Activated CD4-positive, alpha-beta T cell treated with anti-CD3 and anti-CD28 coated beads, Interleukin-2, Interleukin-4, amounts not matched to agents 100 ng/mL and 50 ng/mL, durations not matched to agents 16 hours and 8 hours (primary cell): ENCODE measurements at regions not wholly inside any gene's neighbourhood (a gene's known extent, or its start where the extent isn't known, plus 50 kb on each side); places are given as distances from the start of the nearest gene placed in this dataset.

ENCODE experiments used
- DNase-seq: peaks from one replicate; pipeline ENCODE4 v3.0.0-alpha.2; 2020; ENCODE audit warnings: low spot score

GRCh38 chr18:28606686-28607085 lies 429.8 kb upstream of the CDH2 start:
- DNase-seq: no peak

DNA sequence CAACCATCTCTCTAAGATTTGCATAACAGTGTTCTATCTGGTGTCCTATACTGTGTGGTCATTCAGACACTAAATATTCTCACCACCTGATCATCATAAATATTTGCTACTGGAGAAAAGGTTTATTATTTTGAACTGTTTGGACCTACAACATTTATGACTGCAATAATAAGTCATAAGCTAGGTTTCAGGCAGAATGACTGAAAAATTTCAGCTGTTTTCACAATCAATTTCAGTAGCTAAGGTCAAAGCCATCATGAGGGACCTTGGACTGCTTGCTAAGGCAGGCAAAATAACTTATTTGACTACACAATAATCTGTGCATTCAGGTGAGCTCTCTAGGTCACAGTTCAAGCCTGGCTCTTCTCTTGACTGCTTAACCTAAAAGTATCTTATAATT lies 425.5 kb upstream of the CDH2 start:
- DNase-seq: no peak

GRCh38 chr18:28594034-28594433 lies 417.1 kb upstream of the CDH2 start:
- no peak for DNase-seq

DNA sequence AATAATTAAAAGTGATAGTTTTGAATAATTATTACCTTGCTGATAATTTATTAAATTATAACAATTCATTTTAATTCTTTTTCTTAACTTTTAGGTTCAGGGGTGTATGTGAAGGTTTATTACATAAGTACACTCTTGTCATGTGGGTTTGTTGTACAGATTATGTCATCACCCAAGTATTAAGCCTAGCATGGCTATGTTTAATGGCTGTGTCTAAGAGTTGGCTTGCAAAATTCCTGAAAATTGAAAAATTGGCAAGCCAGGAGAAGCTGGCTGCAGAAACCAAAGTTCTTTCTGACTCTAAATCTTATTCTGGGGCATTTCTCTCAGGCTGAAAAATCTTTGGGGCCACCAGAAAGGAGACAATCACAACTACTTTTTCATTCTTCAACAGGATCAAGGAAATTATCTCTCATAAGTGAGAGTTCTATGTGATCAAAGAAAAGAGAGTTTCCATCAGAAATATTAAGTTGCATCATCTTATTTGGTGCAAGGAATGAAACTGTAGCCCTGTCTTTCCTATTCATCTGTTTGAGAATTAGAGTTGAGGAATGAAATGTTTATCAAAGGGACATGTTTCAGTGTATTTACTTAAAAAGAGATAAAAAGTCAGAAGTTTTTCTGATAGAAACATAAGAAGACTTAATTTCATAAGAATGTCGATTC lies 412.1 kb upstream of the CDH2 start:
- DNase-seq: no peak

- DNase-seq: no peak
Measured at GRCh38 chr18:28584731-28585130, 407.8 kb upstream of the CDH2 start.

DNA sequence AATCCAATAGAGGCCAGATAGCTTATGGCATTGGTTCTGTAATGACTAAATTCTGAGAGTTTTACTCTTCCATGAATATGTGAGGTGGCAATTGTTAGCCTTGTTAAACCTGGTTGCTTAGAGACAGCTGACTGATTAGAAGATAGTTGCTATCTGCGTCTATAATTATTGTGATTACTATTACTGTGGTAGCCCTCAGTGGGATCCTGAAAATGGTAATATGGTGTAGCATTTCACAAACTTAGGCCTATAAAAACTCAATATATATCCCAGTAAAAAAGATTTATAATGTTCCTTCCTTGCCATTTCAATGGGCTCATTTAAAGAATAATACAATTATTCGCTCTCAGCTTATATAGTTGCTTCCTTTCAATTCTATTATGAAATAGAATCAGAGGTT lies 405.8 kb upstream of the CDH2 start:
- DNase-seq: no peak

- DNase-seq: no peak
Measured at GRCh38 chr18:28581521-28582071, 404.7 kb upstream of the CDH2 start.

DNA sequence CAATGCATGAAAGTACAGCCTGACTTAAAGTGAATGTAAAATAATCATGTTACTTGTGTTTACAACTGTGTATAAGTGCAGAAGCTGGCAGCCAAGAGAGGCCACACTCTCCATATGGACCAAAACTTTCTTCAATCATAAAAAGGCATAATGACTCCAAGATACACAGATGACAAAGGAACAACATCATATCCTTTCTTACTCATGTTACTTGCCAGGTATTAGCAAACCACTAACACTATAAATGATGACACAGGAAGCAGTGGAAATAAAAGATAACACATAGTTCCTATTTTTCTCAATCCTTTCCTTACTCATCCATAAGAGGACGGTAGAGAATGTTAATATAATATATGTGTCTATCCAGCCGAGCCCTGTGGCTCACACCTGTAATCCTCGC lies 400.0 kb upstream of the CDH2 start:
- no peak for DNase-seq

GRCh38 chr18:28575123-28575522 lies 398.2 kb upstream of the CDH2 start:
- DNase-seq: no peak

DNA sequence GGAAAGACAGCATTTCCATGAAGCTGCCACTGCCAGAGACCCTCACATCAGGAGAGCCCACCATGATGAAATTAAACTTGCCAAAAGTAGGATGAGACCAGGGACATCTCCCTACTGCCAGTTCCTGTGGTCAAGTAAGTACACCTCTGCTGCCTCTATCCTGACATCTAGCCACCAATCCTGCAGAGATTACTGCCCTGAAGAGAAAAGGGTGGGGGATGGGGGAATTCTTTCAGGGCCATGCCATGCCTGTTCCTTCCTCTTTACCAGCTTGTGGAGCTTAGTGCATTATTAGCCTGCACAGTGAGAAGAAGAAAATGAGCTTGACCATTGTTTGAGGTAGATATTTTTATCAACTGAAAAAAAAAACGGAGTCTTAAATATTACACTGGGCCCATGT lies 397.2 kb upstream of the CDH2 start:
- no peak for DNase-seq

DNA sequence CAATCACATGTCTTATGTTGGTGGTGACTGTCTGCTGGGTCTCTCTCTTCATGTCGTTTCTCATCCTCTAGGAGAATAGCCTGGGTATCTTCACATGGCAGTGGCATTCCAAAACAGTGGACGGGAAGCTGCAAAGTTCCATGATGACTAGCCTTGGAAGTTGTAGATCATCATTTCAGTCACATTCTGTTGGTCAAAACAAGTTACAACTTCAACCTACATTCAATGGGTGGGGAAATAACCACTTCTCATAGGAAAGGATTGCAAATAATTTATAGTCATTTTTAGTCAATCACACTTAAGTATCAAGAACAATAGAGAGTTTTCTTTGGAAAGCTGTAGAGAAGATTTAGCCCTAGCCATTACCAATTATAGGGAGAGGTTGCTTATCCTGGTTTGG lies 395.0 kb upstream of the CDH2 start:
- DNase-seq: no peak

GRCh38 chr18:28560331-28560730 lies 383.4 kb upstream of the CDH2 start:
- DNase-seq: no peak

GRCh38 chr18:28559511-28559910 lies 382.6 kb upstream of the CDH2 start:
- no peak for DNase-seq

- no peak for DNase-seq
Measured at GRCh38 chr18:28541934-28542333, 365.0 kb upstream of the CDH2 start.

- no peak for DNase-seq
Measured at GRCh38 chr18:28541276-28541930, 364.5 kb upstream of the CDH2 start.

GRCh38 chr18:28529644-28530043 lies 352.7 kb upstream of the CDH2 start:
- DNase-seq: no peak

DNA sequence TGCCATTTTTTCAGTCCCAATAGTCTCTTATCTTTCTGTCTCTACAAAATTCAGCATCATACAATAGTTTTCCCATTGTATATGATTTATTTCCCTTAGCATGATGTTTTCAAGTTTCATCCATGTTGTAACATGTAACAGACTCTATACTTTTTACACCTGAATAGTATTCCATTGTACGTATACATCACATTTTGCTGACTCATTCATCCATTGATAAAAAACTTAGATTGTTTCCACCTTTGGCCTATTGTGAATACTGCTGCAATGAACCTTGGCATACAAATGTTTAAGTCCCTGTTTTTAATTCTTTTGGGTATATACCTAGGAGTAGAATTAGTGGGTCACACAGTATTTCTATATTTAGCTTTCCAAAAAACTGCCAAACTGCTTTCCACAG lies 349.3 kb upstream of the CDH2 start:
- DNase-seq: no peak

GRCh38 chr18:28523758-28524475 lies 347.0 kb upstream of the CDH2 start:
- DNase-seq: no peak

- no peak for DNase-seq
Measured at GRCh38 chr18:28522236-28522635, 345.3 kb upstream of the CDH2 start.

DNA sequence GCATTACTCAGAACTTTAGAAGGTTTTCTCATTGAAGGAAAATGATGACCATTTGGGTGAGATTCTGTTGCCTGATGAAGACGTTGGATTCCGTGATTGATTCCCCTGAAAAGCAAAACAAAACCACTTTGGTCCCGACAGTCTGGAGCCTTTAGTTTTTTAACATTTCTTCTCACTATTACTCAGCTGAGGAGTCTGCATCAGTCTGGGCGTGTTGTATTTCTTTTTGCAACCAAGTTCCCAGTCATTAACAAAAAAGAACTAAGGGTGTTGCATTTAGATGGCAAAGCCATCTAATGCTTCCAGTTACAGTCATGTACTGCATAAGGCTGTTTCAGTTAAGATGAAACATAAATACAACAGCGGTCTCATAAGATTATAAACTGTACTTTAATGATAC lies 343.1 kb upstream of the CDH2 start:
- DNase-seq: no peak

- DNase-seq: no peak
Measured at GRCh38 chr18:28514699-28515098, 337.8 kb upstream of the CDH2 start.

DNA sequence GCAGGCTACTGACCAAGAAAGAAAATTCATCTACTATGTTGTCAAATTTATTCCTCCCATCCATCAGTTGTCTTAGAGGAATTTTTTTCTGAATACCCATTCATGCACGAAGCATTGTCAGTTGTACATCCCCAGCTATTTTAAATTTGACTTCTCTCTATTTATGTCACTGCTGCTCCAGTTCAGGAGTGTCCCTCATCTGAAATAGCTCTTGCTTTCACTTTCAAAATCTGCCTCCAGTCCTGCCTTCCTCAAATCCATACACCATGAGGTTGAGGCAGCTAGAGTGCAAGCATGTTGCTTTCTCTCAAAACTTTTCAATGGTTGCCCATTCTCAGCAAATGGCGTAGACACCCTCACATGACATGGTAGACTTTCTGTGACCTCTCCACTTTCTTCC lies 335.4 kb upstream of the CDH2 start:
- no peak for DNase-seq

DNA sequence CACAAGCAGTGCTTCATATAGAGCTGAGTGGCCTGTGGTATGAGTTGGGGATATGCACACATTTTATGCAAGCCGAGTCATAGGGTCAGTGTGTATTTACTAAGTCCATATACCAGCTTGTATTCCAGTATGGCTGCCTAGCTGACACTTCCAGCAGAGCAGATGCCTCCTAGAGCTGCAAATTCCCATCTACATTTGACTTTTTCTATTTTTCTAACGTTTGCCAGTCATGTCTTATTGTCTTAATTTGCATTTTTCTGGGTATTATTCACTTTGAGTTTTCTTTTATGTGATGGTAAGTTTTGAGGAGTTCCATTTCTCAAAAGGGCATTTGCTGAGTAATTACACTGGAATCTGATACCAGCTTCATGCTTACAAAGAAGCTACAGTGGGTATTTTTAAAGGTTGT lies 334.5 kb upstream of the CDH2 start:
- DNase-seq: no peak
